Neural crest cell (in vitro differentiated cells): ENCODE measurements at regions not wholly inside any gene's neighbourhood (a gene's known extent, or its start where the extent isn't known, plus 50 kb on each side); places are given as distances from the start of the nearest gene placed in this dataset.

Source experiments
- DNase-seq: peaks from one replicate; pipeline ENCODE4 v3.0.0; 2021; ENCODE audit warnings: low read depth, mixed read lengths, low spot score
- H3K27ac Mint-ChIP-seq: one replicate; pipeline ENCODE4 v1.8.0; 2021; ENCODE audit warnings: mild to moderate bottlenecking, mixed read lengths; ENCODE audit not compliant: unreplicated experiment
- H3K27me3 Mint-ChIP-seq: 2 replicates; pipeline ENCODE4 v1.8.0; 2021; ENCODE audit warnings: low read depth, mild to moderate bottlenecking, mixed read lengths
- H3K36me3 Mint-ChIP-seq: 2 replicates; pipeline ENCODE4 v1.8.0; 2021; ENCODE audit warnings: low read depth, mild to moderate bottlenecking, mixed read lengths
- H3K4me1 Mint-ChIP-seq: 2 replicates; pipeline ENCODE4 v1.8.0; 2021; ENCODE audit warnings: mixed read lengths
- H3K4me3 Mint-ChIP-seq: one replicate; pipeline ENCODE4 v1.8.0; 2021; ENCODE audit warnings: mild to moderate bottlenecking, mixed read lengths
- H3K9me3 Mint-ChIP-seq: 2 replicates; pipeline ENCODE4 v1.8.0; 2021; ENCODE audit warnings: mixed read lengths
- TF ChIP-seq, protein P1 (sequence below): fragments of 200-600 bp; sonication (generic); conservative IDR thresholded peaks from 2 replicates; pipeline ENCODE4 v1.5.0; 2021; ENCODE audit warnings: antibody characterized with exemption, mild to moderate bottlenecking

DNA sequence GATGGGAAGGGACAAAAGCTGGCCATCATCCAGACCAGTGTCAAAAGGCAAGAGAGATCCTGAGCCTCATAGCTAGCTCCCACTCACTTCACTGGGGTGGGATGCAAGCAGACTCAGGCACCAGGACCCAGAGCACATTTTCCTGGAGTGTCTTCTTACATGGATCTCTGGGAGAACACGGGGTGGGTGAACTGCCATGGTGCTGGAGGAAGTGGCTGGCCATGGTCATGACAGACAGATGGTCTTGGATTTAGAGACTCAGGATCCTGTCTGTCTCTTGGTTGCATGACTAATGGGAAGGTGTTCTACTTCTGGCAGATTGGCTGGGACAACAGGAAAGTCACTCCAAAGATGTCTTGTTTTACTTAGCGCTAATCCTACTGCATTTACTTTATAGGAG is 311.5 kb downstream of the ATP23 start:
- TF ChIP-seq, protein P1, sequence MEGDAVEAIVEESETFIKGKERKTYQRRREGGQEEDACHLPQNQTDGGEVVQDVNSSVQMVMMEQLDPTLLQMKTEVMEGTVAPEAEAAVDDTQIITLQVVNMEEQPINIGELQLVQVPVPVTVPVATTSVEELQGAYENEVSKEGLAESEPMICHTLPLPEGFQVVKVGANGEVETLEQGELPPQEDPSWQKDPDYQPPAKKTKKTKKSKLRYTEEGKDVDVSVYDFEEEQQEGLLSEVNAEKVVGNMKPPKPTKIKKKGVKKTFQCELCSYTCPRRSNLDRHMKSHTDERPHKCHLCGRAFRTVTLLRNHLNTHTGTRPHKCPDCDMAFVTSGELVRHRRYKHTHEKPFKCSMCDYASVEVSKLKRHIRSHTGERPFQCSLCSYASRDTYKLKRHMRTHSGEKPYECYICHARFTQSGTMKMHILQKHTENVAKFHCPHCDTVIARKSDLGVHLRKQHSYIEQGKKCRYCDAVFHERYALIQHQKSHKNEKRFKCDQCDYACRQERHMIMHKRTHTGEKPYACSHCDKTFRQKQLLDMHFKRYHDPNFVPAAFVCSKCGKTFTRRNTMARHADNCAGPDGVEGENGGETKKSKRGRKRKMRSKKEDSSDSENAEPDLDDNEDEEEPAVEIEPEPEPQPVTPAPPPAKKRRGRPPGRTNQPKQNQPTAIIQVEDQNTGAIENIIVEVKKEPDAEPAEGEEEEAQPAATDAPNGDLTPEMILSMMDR, result no peak

DNA sequence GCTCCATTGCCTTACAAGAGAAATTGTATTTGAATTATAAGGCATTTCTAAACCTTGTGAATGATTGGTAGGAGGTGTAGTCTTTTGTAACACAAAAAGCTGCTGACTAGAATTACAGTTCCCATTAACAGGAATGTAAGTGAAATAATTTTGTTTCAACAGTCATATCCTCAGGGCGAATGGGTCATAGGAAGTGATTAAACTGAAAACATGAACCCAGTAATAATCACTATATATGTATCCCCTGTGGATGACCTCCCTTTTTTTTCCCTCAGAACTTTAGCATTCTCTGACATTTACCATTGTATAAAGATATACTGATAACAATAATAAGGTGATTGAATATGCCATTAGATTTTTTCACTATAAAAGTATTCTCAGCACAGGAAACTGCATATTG is 312.3 kb downstream of the ATP23 start:
- no peak overlapping the region for H3K27ac Mint-ChIP-seq
- H3K4me3 Mint-ChIP-seq, result no peak overlapping the region
- H3K9me3 Mint-ChIP-seq, result peaks cover 3% of the 10 kb centered on the region

More for the DNA sequence above, 311.5 kb downstream of the ATP23 start:
- no peak for DNase-seq
- Mint-ChIP-seq H3K36me3 (no peaks in the 10 kb centered on the region), H3K27ac (no peak overlapping the region), H3K9me3 (peaks cover 3% of the 10 kb centered on the region), H3K4me1 (no peaks in the 10 kb centered on the region), H3K27me3 (no peaks in the 10 kb centered on the region), H3K4me3 (no peak overlapping the region)

DNA sequence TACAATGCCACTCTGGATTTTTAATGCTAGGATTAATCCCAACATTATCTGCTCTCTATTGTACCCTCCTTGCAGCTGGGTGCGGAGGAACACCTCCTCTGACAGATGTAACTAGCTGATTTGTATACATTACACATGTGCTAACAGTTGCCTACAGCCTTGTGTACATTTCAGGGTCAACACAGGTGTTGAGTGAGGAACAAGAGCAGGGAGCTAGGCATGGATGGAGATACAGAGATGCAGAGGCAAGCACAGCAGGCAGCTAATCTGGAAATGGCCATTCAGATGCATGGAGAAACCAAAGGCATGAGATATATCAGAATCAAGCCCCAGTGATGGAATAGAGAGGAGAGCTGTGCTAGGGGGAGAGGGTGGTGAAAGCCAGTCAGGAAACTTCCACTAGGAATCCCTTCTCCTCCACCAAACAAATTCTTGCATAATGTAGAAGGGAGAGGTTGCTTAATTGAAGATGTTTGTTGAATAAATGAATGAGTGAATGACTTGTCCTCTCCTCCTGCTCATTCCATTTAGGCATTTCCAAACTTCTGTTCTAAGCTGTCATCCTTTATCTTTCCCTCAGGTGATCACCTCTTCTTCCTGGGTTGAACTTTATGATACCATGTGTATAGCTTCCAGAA is 313.2 kb downstream of the ATP23 start:
- no peaks in the 10 kb centered on the region for H3K27me3 Mint-ChIP-seq
- DNase-seq, result no peak

More for the DNA sequence above, 312.3 kb downstream of the ATP23 start:
- TF ChIP-seq, protein P1, result no peak
- DNase-seq, result no peak
- no peaks in the 10 kb centered on the region for H3K36me3 Mint-ChIP-seq
- H3K4me1 Mint-ChIP-seq, result no peaks in the 10 kb centered on the region
- H3K27me3 Mint-ChIP-seq, result no peaks in the 10 kb centered on the region

DNA sequence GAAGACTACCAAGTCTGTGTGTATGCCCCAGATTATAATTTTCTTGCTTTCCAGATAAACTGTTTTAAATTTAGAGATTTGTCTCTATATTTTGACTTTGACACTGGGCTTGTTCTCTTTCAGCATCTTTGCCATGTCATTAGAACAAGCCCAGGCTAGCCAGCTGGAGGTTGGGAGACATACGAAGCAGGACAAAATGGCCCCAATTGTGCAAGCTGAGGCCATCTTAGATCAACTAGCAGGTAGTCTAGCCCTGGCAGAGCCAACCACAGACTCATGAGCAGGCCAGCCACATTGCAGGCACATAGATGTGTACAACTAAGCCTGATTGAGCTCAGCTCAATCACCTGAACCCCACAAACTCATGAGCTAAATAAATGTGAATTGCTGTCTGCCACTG is 321.4 kb downstream of the ATP23 start:
- Mint-ChIP-seq H3K27ac (no peak overlapping the region), H3K4me1 (no peaks in the 10 kb centered on the region), H3K9me3 (peaks cover 3% of the 10 kb centered on the region), H3K27me3 (no peaks in the 10 kb centered on the region), H3K4me3 (no peak overlapping the region), H3K36me3 (no peaks in the 10 kb centered on the region)
- DNase-seq, result no peak
- TF ChIP-seq, protein P1, result no peak

More for the DNA sequence above, 313.2 kb downstream of the ATP23 start:
- Mint-ChIP-seq H3K9me3 (peaks cover 3% of the 10 kb centered on the region), H3K4me3 (no peak overlapping the region), H3K27ac (no peak overlapping the region), H3K4me1 (no peaks in the 10 kb centered on the region), H3K36me3 (no peaks in the 10 kb centered on the region)
- TF ChIP-seq, protein P1, result no peak

DNA sequence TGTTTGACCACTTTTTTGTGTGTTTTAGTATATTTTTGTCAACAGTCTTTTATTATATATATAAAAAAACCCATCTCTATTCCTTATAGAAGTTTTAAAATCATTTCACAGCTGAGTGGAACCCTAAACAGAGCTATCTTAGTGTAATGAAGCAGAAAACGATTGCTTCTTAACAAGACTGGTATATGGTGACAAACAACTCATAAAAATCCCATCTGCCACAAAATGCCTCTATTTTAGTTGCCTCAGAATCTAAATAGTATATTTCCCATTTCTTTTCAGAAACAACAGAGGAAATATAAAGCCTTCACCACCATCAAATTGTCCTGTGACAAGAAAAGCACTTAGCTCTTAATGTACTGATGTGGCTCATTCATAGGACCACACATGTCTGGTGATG is 322.4 kb downstream of the ATP23 start:
- DNase-seq, result no peak
- Mint-ChIP-seq H3K4me3 (no peak overlapping the region), H3K27ac (no peak overlapping the region), H3K27me3 (no peaks in the 10 kb centered on the region), H3K4me1 (no peaks in the 10 kb centered on the region), H3K36me3 (no peaks in the 10 kb centered on the region), H3K9me3 (peaks cover 3% of the 10 kb centered on the region)
- TF ChIP-seq, protein P1, result no peak
